ENCODE measurements at regions not wholly inside any gene's neighbourhood (a gene's known extent, or its start where the extent isn't known, plus 50 kb on each side); places are given as distances from the start of the nearest gene placed in this dataset.

- no peak for FAIRE-seq
- no peak for DNase-seq (ENCODE audit: insufficient read length, low spot score)
- TF ChIP-seq CTCF (IDR thresholded peaks at IDR 0.05; ENCODE audit: insufficient read depth, missing control alignments), result no peak
These were observed 190.6 kb downstream of the TTC8 start for GRCh38 chr14:89015016-89015415.

GRCh38 chr14:89017417-89017816 is 193.0 kb downstream of the TTC8 start:
- TF ChIP-seq CTCF (IDR thresholded peaks at IDR 0.05; ENCODE audit: insufficient read depth, missing control alignments), result no peak
- no peak for FAIRE-seq
- DNase-seq (ENCODE audit: insufficient read length, low spot score), result no peak

- DNase-seq (ENCODE audit: insufficient read length, low spot score), result no peak
- no peak for TF ChIP-seq CTCF (IDR thresholded peaks at IDR 0.05; ENCODE audit: insufficient read depth, missing control alignments)
- no peak for FAIRE-seq
These were observed 197.8 kb downstream of the TTC8 start for GRCh38 chr14:89022274-89022673.

- no peak for DNase-seq (ENCODE audit: insufficient read length, low spot score)
- no peak for TF ChIP-seq CTCF (IDR thresholded peaks at IDR 0.05; ENCODE audit: insufficient read depth, missing control alignments)
- no peak for FAIRE-seq
These were observed 200.2 kb downstream of the TTC8 start for GRCh38 chr14:89024691-89025090.

- no peak for TF ChIP-seq CTCF (IDR thresholded peaks at IDR 0.05; ENCODE audit: insufficient read depth, missing control alignments)
- no peak for FAIRE-seq
These were observed 201.2 kb downstream of the TTC8 start for GRCh38 chr14:89025561-89026236.

GRCh38 chr14:89027097-89027740 is 202.8 kb downstream of the TTC8 start:
- peak; percentile 51 for TF ChIP-seq CTCF (IDR thresholded peaks at IDR 0.05; ENCODE audit: insufficient read depth, missing control alignments)
- FAIRE-seq (no peak), DNase-seq (ENCODE audit: insufficient read length, low spot score) (peak; percentile 77)

More at GRCh38 chr14:89025561-89026236, 201.2 kb downstream of the TTC8 start:
- no peak for DNase-seq (ENCODE audit: insufficient read length, low spot score)

Data from D721Med (cell line).